GM10248 (cell line): ENCODE measurements at regions not wholly inside any gene's neighbourhood (a gene's known extent, or its start where the extent isn't known, plus 50 kb on each side); places are given as distances from the start of the nearest gene placed in this dataset.
"Not testable (repeated sequence)": the region's sequence is repeated elsewhere in the genome, so short reads cannot be mapped to it uniquely, and the experiment has no call there.

Experiments
- CTCF ChIA-PET: fragments of 300-600 bp; sonication (Branson Sonifier 250); formaldehyde crosslinking; extraction: SDS; loops from one replicate; lab custom pipeline; 2021; ENCODE audit warnings: antibody characterized with exemption; lab: Yijun Ruan, JAX
- POLR2A ChIA-PET: fragments of 350-650 bp; sonication (Branson Sonifier 250); formaldehyde crosslinking; extraction: SDS; loops from one replicate; lab custom pipeline; 2020; ENCODE audit warnings: antibody characterized with exemption; lab: Yijun Ruan, JAX
- DNase-seq: peaks from one replicate; pipeline ENCODE4 v3.0.0; 2012; ENCODE audit errors: extremely low spot score
- TF ChIP-seq, protein P1 (sequence below): IDR thresholded peaks from 2 replicates; pipeline ENCODE4 v1.5.1; 2012; ENCODE audit warnings: mild to moderate bottlenecking, low read depth; ENCODE audit errors: extremely low read depth, missing control alignments, control extremely low read depth

DNA sequence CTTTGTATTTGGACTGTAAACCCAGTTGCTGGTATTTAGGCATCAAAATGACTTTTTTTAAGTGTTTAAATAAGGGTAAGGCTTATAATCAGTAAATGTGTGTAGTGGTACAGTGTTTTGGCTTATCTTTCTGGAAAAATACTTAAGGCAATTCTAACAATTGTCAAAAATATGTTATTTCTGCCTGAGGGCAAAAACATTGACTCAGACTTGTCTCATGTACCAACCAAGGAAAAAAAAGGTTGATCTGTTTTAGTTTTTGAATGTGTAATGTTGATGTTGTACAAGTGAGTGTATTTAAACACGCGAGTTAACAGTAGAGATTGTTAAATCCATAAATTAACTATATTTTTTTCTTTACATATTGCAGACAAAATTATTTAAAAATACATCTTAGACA lies 277.8 kb upstream of the TYRP1 start:
- CTCF ChIA-PET, result interaction anchor here (0.8 kb wide), 1 partner anchor 14 kb away, joined by 3 read pairs; no protein-coding TSS in a partner anchor
- no peak for DNase-seq

GRCh38 chr9:12416716-12417115 lies 276.5 kb upstream of the TYRP1 start:
- POLR2A ChIA-PET, result no interaction called here

More for the DNA sequence above, 277.8 kb upstream of the TYRP1 start:
- TF ChIP-seq, protein P1, sequence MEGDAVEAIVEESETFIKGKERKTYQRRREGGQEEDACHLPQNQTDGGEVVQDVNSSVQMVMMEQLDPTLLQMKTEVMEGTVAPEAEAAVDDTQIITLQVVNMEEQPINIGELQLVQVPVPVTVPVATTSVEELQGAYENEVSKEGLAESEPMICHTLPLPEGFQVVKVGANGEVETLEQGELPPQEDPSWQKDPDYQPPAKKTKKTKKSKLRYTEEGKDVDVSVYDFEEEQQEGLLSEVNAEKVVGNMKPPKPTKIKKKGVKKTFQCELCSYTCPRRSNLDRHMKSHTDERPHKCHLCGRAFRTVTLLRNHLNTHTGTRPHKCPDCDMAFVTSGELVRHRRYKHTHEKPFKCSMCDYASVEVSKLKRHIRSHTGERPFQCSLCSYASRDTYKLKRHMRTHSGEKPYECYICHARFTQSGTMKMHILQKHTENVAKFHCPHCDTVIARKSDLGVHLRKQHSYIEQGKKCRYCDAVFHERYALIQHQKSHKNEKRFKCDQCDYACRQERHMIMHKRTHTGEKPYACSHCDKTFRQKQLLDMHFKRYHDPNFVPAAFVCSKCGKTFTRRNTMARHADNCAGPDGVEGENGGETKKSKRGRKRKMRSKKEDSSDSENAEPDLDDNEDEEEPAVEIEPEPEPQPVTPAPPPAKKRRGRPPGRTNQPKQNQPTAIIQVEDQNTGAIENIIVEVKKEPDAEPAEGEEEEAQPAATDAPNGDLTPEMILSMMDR, result no peak
- POLR2A ChIA-PET, result no interaction called here

DNA sequence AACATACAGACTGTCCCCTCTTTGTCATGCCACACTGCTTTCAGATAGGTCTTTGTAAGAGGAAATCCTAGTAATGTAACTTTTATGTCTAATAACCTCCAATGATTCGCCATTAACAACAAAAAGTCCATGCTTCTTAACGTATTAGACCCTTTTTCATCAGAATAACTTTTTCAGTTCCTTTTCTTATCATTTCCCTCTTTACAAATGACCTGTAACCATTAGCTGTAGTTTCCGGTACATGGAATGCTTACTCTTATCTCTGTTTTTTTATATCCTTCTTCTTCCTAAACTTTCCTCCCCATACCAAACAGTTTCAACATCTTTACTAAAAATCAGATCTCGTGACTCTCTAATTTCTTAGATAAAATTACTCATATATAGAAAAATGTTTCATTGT lies 268.9 kb upstream of the TYRP1 start:
- ChIA-PET POLR2A (no interaction called here), CTCF (no interaction called here)
- TF ChIP-seq, protein P1, result no peak
- DNase-seq, result no peak

More at GRCh38 chr9:12416716-12417115, 276.5 kb upstream of the TYRP1 start:
- TF ChIP-seq, protein P1, result no peak
- CTCF ChIA-PET, result no interaction called here
- no peak for DNase-seq

DNA sequence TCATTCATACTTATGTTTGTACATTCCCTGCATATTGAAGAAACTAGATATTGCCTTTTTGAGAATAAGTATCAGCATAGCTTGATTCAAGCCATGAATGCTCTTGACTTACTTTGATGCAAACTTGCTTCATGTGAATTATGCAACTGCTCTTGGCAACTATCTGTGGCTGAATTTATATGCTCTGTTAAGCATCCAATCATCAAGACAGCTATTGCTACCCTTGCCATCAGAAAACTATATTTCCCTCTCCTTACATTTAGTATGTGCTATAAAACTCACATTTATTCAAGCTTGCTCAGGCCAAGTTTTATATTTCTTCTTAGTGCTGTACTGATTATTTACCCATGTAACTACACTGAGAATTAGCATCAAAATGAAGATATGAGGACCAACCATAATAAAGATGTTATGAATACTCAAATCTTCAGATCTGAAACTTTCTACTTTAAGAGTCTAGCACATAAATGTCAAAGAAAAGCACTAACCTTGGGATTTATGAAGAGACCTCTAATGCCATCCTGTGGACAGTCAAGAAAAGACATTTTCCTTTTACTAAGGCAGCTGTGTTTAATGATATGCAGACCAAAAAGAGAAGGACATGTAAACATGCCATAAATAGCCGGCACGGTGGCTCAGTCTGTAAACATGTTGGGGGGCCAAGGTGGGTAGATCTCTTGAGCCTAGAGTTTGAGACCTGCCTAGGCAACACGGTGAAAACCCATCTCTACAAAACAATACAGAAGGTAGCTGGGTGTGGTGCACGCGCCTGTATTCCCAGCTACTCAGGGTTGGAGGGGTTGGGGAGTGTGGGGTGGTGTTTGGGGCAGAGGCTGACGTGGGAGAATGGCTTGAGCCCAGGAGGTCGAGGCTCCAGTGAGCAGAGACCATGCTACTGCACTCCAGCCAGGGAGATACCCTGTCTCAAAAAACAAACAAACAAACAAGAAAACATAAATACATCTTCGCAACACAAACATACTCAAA lies 267.0 kb upstream of the TYRP1 start:
- no peak for DNase-seq
- POLR2A ChIA-PET, result no interaction called here
- CTCF ChIA-PET, result interaction anchor here (1.5 to 1.7 kb wide), 2 partner anchors 15 to 96 kb away, joined by 3 to 5 read pairs; no protein-coding TSS in a partner anchor
- TF ChIP-seq, protein P1, result no peak

DNA sequence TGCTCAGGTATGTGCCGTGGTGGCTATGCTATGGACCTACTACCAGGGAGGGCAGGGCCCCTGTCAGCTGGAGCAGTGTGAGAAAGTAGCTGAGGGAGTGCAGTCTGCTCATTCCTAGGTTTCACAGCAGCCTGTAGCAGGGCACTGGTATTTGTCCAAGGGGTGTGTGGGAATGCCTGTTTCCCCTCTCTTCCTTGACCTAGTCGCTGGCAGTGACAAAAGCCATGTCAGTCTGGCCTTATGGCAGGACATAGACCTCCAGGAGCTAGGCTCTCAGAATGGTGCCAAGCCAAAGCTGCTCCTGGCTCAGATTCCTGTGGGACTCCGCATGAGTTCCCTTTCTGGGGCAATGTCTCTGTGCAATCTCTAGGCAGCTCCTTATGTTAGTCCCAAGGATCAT lies 253.9 kb upstream of the TYRP1 start:
- CTCF ChIA-PET, result interaction anchor here (1.3 kb wide), 1 partner anchor 31 kb away, joined by 3 read pairs; no protein-coding TSS in a partner anchor
- POLR2A ChIA-PET, result no interaction called here
- TF ChIP-seq, protein P1, result no peak
- no peak for DNase-seq

- DNase-seq, POLR2A ChIA-PET: not testable (repeated sequence)
- CTCF ChIA-PET, result interaction anchor here (1.7 to 2.0 kb wide), 2 partner anchors 13 to 15 kb away, joined by 3 to 5 read pairs; no protein-coding TSS in a partner anchor
Measured at GRCh38 chr9:12441080-12441479, 252.1 kb upstream of the TYRP1 start.
